H1 (cell line): ENCODE measurements at regions not wholly inside any gene's neighbourhood (a gene's known extent, or its start where the extent isn't known, plus 50 kb on each side); places are given as distances from the start of the nearest gene placed in this dataset.

Source experiments
- CHD1 ChIP-seq: IDR thresholded peaks from 2 replicates; pipeline ENCODE4 v1.6.1; 2012; ENCODE audit warnings: low read depth, low read length, improper control_type of control experiment
- PHF8 ChIP-seq: fragments of 200-600 bp; sonication (generic); conservative IDR thresholded peaks from 2 replicates; pipeline ENCODE4 v1.7.1; 2012; ENCODE audit warnings: low read depth, mild to moderate bottlenecking, inconsistent platforms, low read length, moderate library complexity
- SP2 ChIP-seq: IDR thresholded peaks from 2 replicates; pipeline ENCODE4 v1.6.1; 2012; ENCODE audit warnings: mild to moderate bottlenecking, low read length, inconsistent platforms
- TAF1 ChIP-seq: IDR thresholded peaks from 2 replicates; pipeline ENCODE4 v1.6.1; 2011; ENCODE audit warnings: mild to moderate bottlenecking, low read depth, low read length
- TF ChIP-seq, protein P1 (sequence below): IDR thresholded peaks from 2 replicates; pipeline ENCODE4 v1.6.1; 2011; ENCODE audit warnings: low read length, improper control_type of control experiment

DNA sequence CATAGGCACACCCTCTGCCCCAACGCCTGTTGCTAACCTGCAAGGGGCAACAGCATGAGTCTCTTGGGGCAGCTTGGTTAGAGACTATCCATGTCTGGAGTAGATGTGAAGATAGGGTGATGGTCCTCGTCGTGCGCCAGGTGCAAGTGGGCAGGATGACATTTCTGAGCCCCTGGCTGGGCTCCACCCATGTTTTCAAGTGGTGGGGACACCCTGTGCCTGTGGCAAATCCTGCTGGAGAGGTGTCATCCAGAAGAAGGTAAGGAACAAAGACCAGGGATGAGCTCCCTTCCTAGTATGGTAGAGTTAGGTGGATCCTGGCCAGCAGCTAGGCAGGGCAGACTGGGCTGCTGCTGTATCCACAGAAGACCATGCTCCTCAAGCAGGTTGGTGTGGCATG lies 152.6 kb downstream of the ABHD5 start (continued):
- TF ChIP-seq, protein P1, sequence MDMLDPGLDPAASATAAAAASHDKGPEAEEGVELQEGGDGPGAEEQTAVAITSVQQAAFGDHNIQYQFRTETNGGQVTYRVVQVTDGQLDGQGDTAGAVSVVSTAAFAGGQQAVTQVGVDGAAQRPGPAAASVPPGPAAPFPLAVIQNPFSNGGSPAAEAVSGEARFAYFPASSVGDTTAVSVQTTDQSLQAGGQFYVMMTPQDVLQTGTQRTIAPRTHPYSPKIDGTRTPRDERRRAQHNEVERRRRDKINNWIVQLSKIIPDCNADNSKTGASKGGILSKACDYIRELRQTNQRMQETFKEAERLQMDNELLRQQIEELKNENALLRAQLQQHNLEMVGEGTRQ: no peak
- TF ChIP-seq TAF1 (no peak), SP2 (no peak), CHD1 (no peak), PHF8 (no peak)
